ENCODE measurements at regions not wholly inside any gene's neighbourhood (a gene's known extent, or its start where the extent isn't known, plus 50 kb on each side); places are given as distances from the start of the nearest gene placed in this dataset.

DNA sequence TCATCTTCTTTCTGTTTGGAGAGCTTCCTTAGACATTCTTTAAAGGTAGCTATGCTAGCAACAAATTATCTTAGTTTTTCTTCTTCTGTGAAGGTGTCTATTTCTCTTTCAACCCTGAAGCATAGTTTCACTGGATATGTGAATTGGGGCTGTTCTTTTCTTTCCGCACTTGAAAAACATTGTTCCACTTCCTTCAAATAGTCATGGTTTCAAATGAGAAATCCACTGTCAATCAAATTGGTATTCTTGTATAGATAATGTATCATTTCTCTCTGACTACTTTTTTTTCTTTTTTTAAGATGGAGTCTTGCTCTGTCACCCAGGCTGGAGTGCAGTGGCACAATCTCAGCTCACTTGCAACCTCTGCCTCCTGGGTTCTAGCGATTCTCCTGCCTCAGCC lies 254.0 kb downstream of the ANAPC1 start:
- ATAC-seq (no peak), DNase-seq (ENCODE audit: low read depth, low spot score) (no peak)
- Histone ChIP-seq H3K4me2 (ENCODE audit: low read length) (no peak overlapping the region), H3K9ac (ENCODE audit: low read length) (no peak overlapping the region), H3K27ac (ENCODE audit: low read depth, low read length) (no peak overlapping the region), H3K79me2 (ENCODE audit: insufficient read depth, low read length) (no peaks in the 10 kb centered on the region), H2AFZ (ENCODE audit: low read depth, low read length, poor library complexity, severe bottlenecking) (no peak overlapping the region), H3K27me3 (ENCODE audit: insufficient read depth, low read length) (no peaks in the 10 kb centered on the region), H3K4me1 (ENCODE audit: control insufficient read depth in 1 of 2, insufficient read depth in 2 of 2, low read length in 2 of 2) (no peaks in the 10 kb centered on the region), H3K9me3 (ENCODE audit: control insufficient read depth in 1 of 2, insufficient read depth in 1 of 2, low read depth in 1 of 2, low read length in 2 of 2) (peaks cover 4 to 12% of the 10 kb centered on the region in 2 experiments; a peak in 1 of 4 replicates), H3K36me3 (ENCODE audit: control insufficient read depth in 1 of 2, insufficient read depth in 2 of 2, low read length in 2 of 2) (no peaks in the 10 kb centered on the region), H3K4me3 (replicated peaks in 1 of 2; ENCODE audit: low read depth in 1 of 2, low read length in 2 of 2) (no peak overlapping the region), H3K9me2 (ENCODE audit: insufficient read depth) (no peaks in the 10 kb centered on the region), H4K20me1 (ENCODE audit: insufficient read depth) (no peaks in the 10 kb centered on the region)
- POLR2A ChIA-PET = no interaction called here
- no TSS peak for BruUV-seq (replicated peaks)
- RAD21 ChIA-PET (ENCODE audit: low non-redundant PET in 1 of 2, low total read pairs in 2 of 2, uncharacterized antibody in 2 of 2, unreplicated experiment in 2 of 2) = no interaction called here
- intact Hi-C loops (cut with micrococcal nuclease) = no loop called here
- TF ChIP-seq POLR2A (IDR thresholded peaks at IDR 0.05; ENCODE audit: borderline replicate concordance, extremely low read depth, insufficient read depth, insufficient read length) = no peak
- TF ChIP-seq CEBPB (IDR thresholded peaks at IDR 0.05; ENCODE audit: low read depth) = no peak
- TF ChIP-seq JUND (IDR thresholded peaks at IDR 0.05) = no peak
- TF ChIP-seq POLR2AphosphoS5 (IDR thresholded peaks at IDR 0.05; ENCODE audit: low read depth, low read length) = no peak
- TF ChIP-seq EGR1 (IDR thresholded peaks at IDR 0.05; ENCODE audit: low read depth) = no peak
- TF ChIP-seq, protein P1, sequence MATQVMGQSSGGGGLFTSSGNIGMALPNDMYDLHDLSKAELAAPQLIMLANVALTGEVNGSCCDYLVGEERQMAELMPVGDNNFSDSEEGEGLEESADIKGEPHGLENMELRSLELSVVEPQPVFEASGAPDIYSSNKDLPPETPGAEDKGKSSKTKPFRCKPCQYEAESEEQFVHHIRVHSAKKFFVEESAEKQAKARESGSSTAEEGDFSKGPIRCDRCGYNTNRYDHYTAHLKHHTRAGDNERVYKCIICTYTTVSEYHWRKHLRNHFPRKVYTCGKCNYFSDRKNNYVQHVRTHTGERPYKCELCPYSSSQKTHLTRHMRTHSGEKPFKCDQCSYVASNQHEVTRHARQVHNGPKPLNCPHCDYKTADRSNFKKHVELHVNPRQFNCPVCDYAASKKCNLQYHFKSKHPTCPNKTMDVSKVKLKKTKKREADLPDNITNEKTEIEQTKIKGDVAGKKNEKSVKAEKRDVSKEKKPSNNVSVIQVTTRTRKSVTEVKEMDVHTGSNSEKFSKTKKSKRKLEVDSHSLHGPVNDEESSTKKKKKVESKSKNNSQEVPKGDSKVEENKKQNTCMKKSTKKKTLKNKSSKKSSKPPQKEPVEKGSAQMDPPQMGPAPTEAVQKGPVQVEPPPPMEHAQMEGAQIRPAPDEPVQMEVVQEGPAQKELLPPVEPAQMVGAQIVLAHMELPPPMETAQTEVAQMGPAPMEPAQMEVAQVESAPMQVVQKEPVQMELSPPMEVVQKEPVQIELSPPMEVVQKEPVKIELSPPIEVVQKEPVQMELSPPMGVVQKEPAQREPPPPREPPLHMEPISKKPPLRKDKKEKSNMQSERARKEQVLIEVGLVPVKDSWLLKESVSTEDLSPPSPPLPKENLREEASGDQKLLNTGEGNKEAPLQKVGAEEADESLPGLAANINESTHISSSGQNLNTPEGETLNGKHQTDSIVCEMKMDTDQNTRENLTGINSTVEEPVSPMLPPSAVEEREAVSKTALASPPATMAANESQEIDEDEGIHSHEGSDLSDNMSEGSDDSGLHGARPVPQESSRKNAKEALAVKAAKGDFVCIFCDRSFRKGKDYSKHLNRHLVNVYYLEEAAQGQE (IDR thresholded peaks at IDR 0.05; ENCODE audit: low read depth) = no peak
- no peak for TF ChIP-seq FOSL1 (IDR thresholded peaks at IDR 0.05; ENCODE audit: low read depth)
- no peak for TF ChIP-seq CBX3 (IDR thresholded peaks at IDR 0.05; ENCODE audit: low read depth)
- CTCF ChIA-PET = no interaction called here

GRCh38 chr2:111632661-111633060 lies 251.3 kb downstream of the ANAPC1 start:
- DNase-seq (ENCODE audit: low read depth, low spot score) (no peak), ATAC-seq (no peak)
- CTCF ChIA-PET = no interaction called here
- H3K36me3 ChIP-seq (ENCODE audit: control insufficient read depth in 1 of 2, insufficient read depth in 2 of 2, low read length in 2 of 2) = no peaks in the 10 kb centered on the region
- no peak overlapping the region for H3K27ac ChIP-seq (ENCODE audit: low read depth, low read length)
- no peak overlapping the region for H3K9ac ChIP-seq (ENCODE audit: low read length)
- intact Hi-C loops (cut with micrococcal nuclease) = no loop called here
- BruUV-seq (replicated peaks) = no TSS peak
- POLR2A ChIA-PET = no interaction called here
- H3K4me2 ChIP-seq (ENCODE audit: low read length) = no peak overlapping the region
- no peaks in the 10 kb centered on the region for H3K9me2 ChIP-seq (ENCODE audit: insufficient read depth)
- no peaks in the 10 kb centered on the region for H3K79me2 ChIP-seq (ENCODE audit: insufficient read depth, low read length)
- no peak overlapping the region for H3K4me3 ChIP-seq (replicated peaks in 1 of 2; ENCODE audit: low read depth in 1 of 2, low read length in 2 of 2)
- no peaks in the 10 kb centered on the region for H4K20me1 ChIP-seq (ENCODE audit: insufficient read depth)
- H3K9me3 ChIP-seq (ENCODE audit: control insufficient read depth in 1 of 2, insufficient read depth in 1 of 2, low read depth in 1 of 2, low read length in 2 of 2) = peaks cover 4 to 12% of the 10 kb centered on the region in 2 experiments; a peak in 1 of 4 replicates
- H2AFZ ChIP-seq (ENCODE audit: low read depth, low read length, poor library complexity, severe bottlenecking) = no peak overlapping the region
- RAD21 ChIA-PET (ENCODE audit: low non-redundant PET in 1 of 2, low total read pairs in 2 of 2, uncharacterized antibody in 2 of 2, unreplicated experiment in 2 of 2) = no interaction called here
- H3K4me1 ChIP-seq (ENCODE audit: control insufficient read depth in 1 of 2, insufficient read depth in 2 of 2, low read length in 2 of 2) = no peaks in the 10 kb centered on the region
- H3K27me3 ChIP-seq (ENCODE audit: insufficient read depth, low read length) = no peaks in the 10 kb centered on the region
- TF ChIP-seq ZNF274 (IDR thresholded peaks at IDR 0.05; ENCODE audit: low read depth, low read length) (no peak), YY1 (IDR thresholded peaks at IDR 0.05; ENCODE audit: extremely low read depth, insufficient replicate concordance, low read depth, low read length) (no peak), CBX3 (IDR thresholded peaks at IDR 0.05; ENCODE audit: low read depth) (no peak), ATF3 (IDR thresholded peaks at IDR 0.05) (no peak), POLR2AphosphoS5 (IDR thresholded peaks at IDR 0.05; ENCODE audit: low read depth, low read length) (no peak), EZH2phosphoT487 (IDR thresholded peaks at IDR 0.05; ENCODE audit: borderline replicate concordance) (no peak), POLR2A (IDR thresholded peaks at IDR 0.05; ENCODE audit: borderline replicate concordance, extremely low read depth, insufficient read depth, insufficient read length) (no peak), JUND (IDR thresholded peaks at IDR 0.05) (no peak), SIN3A (IDR thresholded peaks at IDR 0.05; ENCODE audit: low read depth) (no peak), SRF (IDR thresholded peaks at IDR 0.05; ENCODE audit: low read depth) (no peak)
- TF ChIP-seq, protein P1 (IDR thresholded peaks at IDR 0.05; ENCODE audit: low read depth) = no peak

All from HCT116 (cell line).